Frontal cortex (tissue), 3 donors: ENCODE measurements at regions not wholly inside any gene's neighbourhood (a gene's known extent, or its start where the extent isn't known, plus 50 kb on each side); places are given as distances from the start of the nearest gene placed in this dataset.

Experiments used
- DNase-seq, 2 donors: peaks; one replicate each; pipeline ENCODE4 v3.0.0; 2012; ENCODE audit warnings: low spot score in 2 of 2
- FAIRE-seq: peaks from 2 replicates; lab custom pipeline; 2012; peaks lifted over from hg19 to GRCh38; lab: Jason Lieb, UNC
- donor health status: control.
- donor health status: control.
- donor health status: control.

DNA sequence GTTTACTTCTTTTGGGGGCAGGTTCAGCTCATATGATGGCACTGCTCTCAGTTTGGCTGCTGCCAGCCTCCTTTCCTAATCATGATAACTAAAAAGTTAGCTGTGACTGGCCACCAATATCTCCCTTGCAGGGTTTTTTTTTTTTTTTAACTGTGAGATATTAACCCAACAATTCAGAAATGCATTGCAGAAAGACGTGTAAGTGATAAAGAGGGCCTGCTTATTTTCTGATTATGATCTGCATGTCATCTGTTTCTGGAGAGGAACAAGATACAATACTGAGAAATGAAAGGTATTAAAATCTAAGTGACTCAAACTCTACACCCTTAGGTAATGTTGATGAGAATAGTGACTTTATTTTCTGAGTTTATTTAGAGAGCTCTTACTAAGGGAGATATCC, 905.6 kb downstream of the SOCS6 start:
- FAIRE-seq (no peak), DNase-seq (no peak)

DNA sequence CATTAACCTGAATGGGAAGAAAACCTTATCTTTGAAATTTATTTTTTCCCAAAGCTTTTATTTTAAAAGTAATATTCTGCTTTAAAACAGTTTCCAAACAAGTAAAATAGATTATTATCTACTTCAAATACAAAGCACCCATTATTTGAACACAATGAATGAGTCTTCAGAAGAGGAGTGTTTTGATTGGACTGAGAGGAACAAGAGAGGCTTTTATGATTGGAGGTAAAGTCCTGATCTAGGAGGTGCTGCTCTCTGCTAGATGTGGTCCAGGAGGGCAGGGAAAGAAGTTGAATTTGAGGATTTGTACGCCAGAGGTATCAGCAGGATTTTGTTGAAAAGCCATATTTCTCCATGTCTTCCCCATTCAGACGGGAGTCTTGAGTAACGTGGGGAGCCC, 900.7 kb downstream of the SOCS6 start:
- FAIRE-seq: peak; percentile 79
- no peak for DNase-seq

DNA sequence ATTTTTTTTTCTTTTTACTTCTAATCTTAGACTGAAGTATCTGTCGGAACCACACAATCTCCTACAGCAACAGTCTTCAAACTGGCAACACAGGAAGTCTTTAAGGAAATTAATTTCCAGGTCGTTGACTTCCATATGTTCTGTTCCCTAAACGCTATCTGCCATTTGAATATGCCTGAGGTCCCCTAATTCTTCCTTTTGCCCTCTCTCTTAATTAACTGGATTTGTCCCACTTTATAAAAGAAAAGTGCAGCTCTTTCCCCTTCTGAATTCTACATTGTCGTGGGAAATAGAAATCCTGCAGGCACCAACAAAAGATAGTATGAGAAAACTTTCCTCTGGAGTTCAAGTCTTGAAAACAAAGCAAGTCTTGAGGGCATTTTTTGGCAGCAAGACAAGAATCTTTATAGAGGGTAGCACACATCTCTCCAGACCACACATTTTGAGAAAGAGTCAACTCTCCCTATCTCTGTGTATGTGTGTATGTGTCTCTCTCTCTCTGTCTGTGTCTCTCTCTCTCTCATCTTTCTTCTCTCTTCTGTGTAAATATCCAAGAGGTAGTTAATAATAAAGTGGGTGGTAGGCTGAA, 879.8 kb downstream of the SOCS6 start:
- FAIRE-seq (no peak), DNase-seq (no peak)

DNA sequence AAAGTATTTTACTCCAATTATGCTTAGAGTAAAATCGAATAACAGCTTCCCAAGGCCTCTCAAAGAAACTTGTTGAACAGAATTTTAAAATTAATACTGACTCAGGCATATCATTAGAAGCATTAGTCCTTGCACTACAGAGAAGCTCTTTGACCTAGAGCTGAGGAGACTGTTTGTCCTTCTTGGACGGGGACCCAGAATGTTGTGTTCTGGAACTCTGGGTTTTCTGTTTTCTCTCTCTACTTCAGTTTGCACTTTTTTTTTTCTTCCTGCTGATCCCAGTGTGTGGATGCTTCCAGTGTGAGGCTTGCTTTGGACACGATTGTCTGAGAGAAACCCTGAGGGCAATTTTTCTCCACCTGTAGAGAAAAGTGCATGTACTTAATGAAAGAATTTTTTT, 847.6 kb downstream of the SOCS6 start:
- DNase-seq (peak in 1 of 2 donors; percentile 8), FAIRE-seq (no peak)

DNA sequence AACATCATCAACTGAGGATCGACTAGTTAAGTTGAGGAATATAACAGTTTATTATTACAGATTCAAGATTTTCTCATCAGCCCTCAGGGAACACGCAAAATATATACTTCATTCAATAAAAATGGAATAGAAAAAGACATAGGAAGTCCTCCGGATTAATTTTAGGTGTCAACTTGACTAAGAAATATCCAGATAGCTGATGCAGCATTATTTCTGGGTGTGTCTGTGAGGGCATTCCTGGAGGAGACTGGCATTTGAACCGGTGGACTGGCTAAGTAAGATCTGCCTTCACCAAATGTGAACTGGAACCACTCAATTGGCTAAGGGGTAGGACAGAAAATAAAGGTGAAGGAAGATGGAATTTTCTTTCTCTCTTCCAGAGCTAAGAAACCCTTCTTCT, 845.3 kb downstream of the SOCS6 start:
- DNase-seq (no peak), FAIRE-seq (no peak)

DNA sequence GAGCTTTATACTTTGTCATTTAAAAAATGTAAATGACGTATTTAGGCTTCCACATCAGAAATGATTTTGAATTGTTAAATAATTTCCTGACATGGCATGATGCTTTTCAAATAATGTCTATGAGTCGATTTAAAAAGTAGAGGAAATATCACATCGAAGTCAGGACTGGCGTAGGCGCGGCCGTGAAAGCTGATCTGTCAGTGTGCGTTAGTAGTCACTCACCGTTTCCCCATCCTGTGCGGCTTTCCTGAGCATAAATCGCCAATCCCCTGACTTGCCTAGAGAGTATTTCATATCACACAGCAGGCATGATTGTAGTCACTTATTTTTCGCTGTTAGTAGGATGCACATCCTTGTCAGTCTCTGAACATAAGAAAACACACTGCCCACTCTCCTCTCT, 843.1 kb downstream of the SOCS6 start:
- FAIRE-seq (no peak), DNase-seq (no peak)

DNA sequence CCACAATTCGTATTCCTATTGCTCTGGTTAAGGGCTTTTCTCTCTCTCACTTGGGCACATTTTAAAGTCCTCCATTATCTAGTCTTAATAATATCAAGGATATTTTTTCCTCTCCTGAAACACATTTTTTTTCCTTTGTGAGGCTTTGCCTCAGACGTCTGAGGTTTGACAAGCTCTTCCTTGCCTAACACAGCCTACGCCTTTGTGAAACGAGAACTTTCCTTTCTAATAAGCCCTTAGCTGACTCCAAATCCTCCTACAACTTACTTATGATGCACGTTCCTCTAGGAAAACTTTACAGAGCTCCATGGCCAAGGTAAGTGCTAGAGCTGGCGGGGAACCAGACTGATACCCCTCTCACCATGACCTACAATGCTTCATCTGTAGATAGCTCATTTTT, 841.5 kb downstream of the SOCS6 start:
- FAIRE-seq (no peak), DNase-seq (no peak)

DNA sequence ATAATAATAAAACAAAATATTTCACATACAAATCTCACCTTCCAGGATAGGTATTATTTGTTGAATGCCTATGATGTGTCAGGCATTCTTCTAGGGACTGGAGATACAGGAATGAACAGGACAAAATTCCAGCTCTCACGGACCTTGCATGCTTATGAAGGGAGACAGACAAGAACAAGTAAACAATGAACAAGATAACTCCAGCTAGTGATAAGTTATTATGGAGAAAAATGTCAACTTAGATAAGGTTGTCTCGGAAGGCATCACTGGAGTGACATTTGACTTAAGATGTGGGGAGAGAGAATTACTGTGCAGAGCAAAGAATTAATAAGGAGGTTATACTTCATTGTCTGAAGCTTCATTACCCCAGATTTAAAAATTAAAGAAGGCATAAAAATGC, 836.7 kb downstream of the SOCS6 start:
- DNase-seq (no peak), FAIRE-seq (no peak)

DNA sequence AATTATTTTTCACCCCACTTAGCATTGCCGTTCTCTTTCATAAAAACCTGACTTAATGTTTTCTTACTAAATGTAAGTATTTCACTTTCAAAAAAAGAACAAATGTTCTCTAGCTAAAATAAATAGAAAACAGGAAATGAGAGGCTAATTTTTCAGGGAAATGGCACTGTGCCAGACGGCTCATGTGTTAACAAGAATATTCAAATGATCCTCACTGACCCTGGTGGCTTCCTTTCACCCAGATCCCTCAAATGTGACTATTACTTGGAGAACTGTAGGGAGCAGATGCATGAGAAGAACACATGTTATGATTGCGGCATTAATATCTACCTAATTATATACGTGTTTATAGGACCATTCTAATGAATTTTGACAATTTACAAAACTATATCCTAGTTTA, 827.7 kb downstream of the SOCS6 start:
- DNase-seq (no peak), FAIRE-seq (no peak)

DNA sequence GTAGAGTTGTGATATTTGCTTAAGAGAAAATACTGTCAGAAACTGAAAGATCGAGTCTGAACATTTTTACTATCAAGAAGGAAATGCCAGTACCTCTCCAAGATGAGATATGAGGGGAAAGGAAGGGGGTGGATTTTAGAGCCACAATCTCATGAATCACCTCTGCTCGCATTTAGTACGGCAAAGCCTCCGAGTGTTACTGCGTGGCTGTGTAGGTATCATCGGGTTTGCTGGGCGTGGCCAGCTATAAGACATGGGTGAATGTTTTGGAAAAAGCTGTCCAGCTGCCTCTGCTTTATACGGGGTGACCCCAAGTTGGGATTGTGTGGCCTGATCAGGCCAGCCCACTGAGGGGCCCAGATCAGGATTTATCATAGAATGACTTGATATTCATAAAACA, 826.4 kb downstream of the SOCS6 start:
- no peak for DNase-seq
- no peak for FAIRE-seq

DNA sequence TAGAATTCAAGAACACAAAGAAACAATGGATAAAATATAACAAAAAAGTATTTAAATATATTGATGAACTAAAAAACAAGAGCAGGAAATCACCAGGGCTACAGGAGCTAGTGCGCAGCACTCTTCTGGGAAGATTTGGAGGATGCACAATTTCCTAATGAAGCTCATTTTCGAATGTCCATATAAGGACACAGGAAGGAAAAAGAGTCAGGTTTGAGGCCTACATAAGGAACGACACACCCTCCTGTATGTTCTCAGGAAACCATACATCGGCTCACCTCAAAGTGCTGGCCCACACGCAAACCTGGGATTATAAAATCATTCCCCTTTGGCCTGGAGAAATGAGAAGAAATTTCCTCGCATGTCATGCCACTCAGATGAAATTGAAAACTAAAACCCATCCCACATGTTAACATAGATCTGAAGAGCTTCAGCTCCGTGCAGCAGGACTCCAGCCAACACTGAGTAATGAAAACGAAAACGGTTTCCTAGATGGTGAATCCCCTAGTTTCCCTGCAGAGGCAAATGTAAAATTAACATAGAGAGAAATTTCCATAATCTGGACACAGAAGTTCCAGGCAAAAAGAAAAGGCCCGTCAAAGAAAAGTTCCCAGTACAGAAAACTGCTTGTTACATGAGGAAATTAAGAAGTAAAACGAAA, 825.8 kb downstream of the SOCS6 start:
- DNase-seq (no peak), FAIRE-seq (no peak)

DNA sequence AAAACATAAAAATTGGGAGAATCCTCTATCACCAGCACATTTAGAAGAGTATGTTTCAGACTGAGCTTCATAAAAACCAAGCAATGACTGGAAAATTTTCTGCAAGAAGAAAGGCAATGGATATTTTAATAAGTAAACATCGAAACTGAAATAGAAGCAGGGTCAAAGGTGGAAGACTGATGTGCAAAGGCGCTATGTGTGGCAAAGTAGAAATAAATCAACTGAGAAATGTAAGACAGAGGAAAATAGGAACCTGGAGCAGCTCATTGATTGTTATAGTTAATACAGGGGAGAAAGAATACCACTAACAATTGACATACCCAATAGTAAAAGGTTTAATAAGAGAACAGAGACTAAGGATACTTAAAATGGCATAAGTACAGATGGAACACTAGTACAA, 818.4 kb downstream of the SOCS6 start:
- no peak for FAIRE-seq
- DNase-seq: no peak

DNA sequence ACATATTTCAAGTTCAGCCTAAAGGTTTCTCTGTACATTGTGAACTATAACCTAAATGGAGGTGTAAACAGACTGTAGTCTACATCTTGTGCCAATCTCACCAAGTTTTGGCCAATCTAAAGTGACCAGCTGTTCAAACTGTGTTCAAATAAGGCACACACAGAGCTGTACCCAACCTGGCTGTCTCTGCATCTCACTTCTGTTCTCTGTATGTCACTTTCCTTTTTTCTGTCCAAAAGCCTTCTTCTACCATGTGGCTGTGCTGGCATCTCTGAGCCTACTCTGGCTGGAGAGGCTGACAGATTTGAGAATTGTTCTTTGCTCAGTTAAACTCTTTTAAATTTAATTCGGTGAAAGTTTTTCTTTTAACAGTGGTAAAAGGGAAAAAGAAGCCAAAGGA, 817.9 kb downstream of the SOCS6 start:
- no peak for DNase-seq

DNA sequence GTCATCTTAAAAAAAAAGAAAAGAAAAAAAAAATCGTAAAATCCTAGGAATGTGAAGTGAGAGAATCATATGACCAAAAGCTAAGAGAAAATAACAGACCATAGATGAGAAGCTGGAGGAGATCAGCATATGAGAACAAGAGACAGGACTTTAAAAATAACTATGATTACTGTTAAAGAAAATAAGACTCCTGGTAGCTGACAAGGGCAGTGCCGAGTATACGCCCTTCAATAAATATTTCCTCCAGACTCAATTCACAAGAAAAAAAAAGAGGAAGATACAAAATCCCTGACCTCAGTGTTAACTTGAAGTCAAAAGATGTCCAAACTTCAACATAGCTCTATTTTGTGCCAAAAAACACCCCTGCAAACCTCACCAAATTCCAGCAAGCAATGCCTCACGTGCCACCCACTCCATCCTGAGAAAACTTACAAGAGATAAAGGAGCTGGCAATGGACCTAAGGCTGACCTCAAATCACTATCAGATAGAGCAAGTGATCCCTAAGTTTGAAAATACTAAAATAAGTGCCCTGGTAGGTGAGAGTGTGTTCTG, 817.2 kb downstream of the SOCS6 start:
- no peak for DNase-seq

More for the DNA sequence above, 817.9 kb downstream of the SOCS6 start:
- no peak for FAIRE-seq

DNA sequence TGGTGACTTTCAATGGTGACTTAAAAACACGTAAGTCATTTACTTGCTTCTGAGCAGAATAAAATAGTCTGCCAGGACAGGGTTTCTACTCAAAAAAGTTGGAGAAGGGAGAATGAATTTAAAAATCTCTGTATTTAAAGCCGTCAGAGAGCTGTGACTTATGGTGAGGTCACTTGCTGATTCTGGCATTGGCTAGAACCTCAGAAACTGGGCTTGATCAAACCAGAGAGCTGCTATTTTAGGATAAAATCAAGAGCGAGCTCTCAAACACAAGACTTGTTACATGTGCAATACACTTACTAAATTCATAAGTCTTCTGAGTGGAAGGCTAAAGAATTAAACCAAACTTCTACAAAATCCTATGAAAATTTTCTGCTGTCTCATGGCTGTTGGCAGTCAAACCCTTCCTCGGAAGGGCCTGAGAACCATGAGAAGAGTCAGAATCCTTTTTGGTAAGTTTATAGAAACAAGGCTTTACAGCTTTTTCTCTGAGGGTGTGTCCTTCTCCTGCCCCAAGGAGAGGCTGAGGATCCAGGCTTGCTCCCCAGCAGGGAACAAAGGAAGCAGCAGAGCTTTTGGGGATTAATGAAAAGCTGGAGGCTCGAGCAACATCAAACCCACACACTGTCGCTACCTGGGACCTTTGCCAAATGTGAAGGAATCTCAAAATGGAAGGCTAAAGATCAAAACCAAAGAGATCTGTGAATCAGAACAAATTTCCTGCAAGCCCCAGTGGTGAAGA, 816.4 kb downstream of the SOCS6 start:
- DNase-seq: no peak
- no peak for FAIRE-seq

More for the DNA sequence above, 817.2 kb downstream of the SOCS6 start:
- no peak for FAIRE-seq

DNA sequence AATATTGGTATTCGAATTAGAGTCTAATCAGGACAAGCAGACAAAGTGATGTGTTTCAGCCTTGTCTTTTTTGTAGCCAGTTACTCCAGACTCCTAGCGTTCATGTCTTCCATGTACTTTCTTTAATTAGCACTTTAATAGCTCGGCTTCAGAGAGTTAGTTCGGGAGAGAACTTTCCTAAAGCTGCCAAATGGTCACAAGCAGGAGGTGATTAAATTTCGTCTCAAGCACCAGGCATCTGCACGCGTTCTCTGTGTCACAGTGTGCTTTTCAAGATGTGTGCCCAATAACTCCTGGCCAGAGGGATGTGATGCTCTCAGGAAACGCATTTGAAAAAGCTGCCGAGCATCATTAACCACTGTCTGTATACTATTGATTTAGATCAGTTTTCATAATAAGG, 790.8 kb downstream of the SOCS6 start:
- FAIRE-seq: no peak
- no peak for DNase-seq

DNA sequence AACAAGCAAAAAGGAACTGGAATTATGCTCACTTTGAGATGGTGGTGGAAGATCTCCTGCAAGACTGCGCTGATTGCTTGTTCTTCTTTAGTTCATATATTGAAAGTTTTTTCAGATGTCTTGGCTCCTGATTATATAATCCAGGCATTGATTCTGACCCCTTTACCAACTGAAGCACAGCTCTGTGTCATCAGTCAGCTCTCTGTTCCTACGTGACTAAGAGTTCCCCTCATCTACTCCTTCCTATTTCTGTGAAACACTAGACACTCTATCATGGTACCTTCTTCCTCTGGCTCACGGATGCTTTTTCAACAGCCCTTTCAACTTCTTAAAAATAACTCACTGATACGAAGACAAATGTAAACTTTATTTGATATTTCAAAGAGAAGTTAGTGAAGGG, 788.6 kb downstream of the SOCS6 start:
- no peak for DNase-seq
- FAIRE-seq: no peak

DNA sequence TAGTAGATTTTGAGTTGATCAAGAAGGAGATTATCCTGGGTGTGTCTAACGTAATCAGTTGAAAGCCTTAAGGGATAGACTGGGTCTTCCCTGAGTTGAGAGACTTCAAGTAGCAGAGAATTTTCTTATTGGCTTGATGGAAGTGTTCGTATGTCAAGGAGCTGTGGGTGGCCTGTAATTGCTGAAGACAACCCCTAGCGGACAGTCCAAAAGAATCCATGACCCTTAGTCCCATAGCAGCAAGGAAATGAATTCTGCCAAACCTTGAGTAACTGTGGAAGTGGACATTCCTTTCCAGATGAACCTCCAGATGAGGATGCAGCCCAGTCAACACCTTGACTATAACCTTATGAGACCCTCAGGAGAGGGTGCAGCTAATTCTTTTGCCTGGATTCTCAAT, 786.3 kb downstream of the SOCS6 start:
- FAIRE-seq (no peak), DNase-seq (no peak)

DNA sequence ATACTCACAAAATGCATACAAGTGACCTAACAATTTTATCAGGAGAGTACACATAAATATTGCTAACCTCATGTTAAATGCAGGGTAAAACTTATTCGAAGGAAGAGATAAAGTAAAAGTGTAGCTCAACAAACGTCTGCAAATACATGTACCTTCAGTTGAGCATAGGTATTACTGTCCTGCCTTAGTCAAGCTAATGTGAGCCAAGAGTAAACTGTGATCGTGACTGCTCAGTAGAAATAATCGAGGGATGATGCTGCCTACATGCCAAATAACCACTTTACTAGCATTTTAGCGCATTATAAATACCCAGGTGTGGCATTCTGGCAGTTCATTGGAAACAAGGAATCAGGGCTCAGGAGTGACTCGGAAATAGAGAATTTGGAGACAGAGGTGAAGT, 779.5 kb downstream of the SOCS6 start:
- DNase-seq (no peak), FAIRE-seq (no peak)

DNA sequence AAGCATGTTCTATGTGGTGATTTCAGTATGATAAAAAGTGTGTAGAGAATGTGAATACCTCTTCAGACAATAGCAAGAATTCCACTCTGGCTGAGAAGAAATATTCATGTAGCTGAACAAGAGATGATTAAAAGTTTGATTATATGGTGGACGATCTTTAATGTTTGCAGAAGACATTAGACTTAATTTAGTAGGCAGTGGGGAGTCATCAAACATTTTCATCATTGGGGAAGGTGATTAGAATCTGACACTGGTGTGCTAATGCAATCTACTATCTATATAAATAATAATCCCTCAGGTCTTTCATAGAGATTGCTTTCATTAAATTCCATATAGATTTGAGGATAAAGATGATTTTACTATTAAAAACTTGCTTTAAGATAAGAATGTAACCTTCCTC, 761.0 kb downstream of the SOCS6 start:
- no peak for FAIRE-seq

DNA sequence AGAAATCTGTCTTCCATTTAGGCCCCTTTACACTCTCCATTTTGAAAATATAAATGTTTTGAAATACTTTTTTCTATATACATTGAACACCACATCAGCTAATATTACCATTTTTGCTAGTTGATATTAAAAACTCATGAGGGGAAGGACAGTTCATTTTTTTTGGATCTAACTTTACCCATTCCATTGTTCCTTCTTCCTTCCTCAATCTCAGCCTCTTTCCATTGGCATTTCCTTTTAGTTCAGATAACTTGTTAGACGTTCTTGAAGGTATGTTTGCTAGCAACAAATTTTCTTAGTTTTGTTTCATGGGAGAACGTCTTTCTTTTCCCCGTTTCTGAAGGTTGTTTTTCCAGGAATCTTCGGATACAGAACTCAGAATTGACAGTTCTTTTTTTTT, 759.0 kb downstream of the SOCS6 start:
- FAIRE-seq: no peak
- DNase-seq: no peak

More for the DNA sequence above, 761.0 kb downstream of the SOCS6 start:
- DNase-seq: no peak
